ENCODE measurements at regions not wholly inside any gene's neighbourhood (a gene's known extent, or its start where the extent isn't known, plus 50 kb on each side); places are given as distances from the start of the nearest gene placed in this dataset.
"Not testable (repeated sequence)": the region's sequence is repeated elsewhere in the genome, so short reads cannot be mapped to it uniquely, and the experiment has no call there.

- no peak for DNase-seq
Measured at GRCh38 chr4:187493661-187494060, 501.9 kb upstream of the ZFP42 start.

GRCh38 chr4:187499956-187500355, 495.6 kb upstream of the ZFP42 start:
- no peak for DNase-seq

GRCh38 chr4:187500796-187501195, 494.8 kb upstream of the ZFP42 start:
- no peak for DNase-seq

- DNase-seq, result no peak
Measured at GRCh38 chr4:187501731-187502130, 493.8 kb upstream of the ZFP42 start.

- no peak for DNase-seq
Measured at GRCh38 chr4:187504974-187505797, 490.4 kb upstream of the ZFP42 start.

GRCh38 chr4:187505798-187506141, 489.8 kb upstream of the ZFP42 start:
- not testable (repeated sequence) for DNase-seq

- DNase-seq, result no peak
Measured at GRCh38 chr4:187516224-187516623, 479.3 kb upstream of the ZFP42 start.

GRCh38 chr4:187541666-187542065, 453.9 kb upstream of the ZFP42 start:
- no peak for DNase-seq

GRCh38 chr4:187544461-187545053, 451.0 kb upstream of the ZFP42 start:
- no peak for DNase-seq

GRCh38 chr4:187547316-187547715, 448.3 kb upstream of the ZFP42 start:
- DNase-seq, result peak; percentile 37

- no peak for DNase-seq
Measured at GRCh38 chr4:187550256-187550950, 445.2 kb upstream of the ZFP42 start.

- no peak for DNase-seq
Measured at GRCh38 chr4:187552781-187553180, 442.8 kb upstream of the ZFP42 start.

GRCh38 chr4:187555174-187555573, 440.4 kb upstream of the ZFP42 start:
- no peak for DNase-seq

GRCh38 chr4:187558391-187558790, 437.2 kb upstream of the ZFP42 start:
- no peak for DNase-seq

GRCh38 chr4:187562345-187562744, 433.2 kb upstream of the ZFP42 start:
- no peak for DNase-seq

GRCh38 chr4:187565416-187565815, 430.2 kb upstream of the ZFP42 start:
- DNase-seq, result no peak

GRCh38 chr4:187569871-187570270, 425.7 kb upstream of the ZFP42 start:
- no peak for DNase-seq

GRCh38 chr4:187575706-187576105, 419.9 kb upstream of the ZFP42 start:
- no peak for DNase-seq

- DNase-seq, result no peak
Measured at GRCh38 chr4:187576751-187577150, 418.8 kb upstream of the ZFP42 start.

GRCh38 chr4:187577941-187578480, 417.6 kb upstream of the ZFP42 start:
- DNase-seq, result no peak

- DNase-seq, result no peak
Measured at GRCh38 chr4:187586892-187587291, 408.7 kb upstream of the ZFP42 start.

- DNase-seq, result no peak
Measured at GRCh38 chr4:187598196-187598595, 397.4 kb upstream of the ZFP42 start.
